NCI-H1105 (cell line): ENCODE measurements at regions not wholly inside any gene's neighbourhood (a gene's known extent, or its start where the extent isn't known, plus 50 kb on each side); places are given as distances from the start of the nearest gene placed in this dataset.
"Not testable (repeated sequence)": the region's sequence is repeated elsewhere in the genome, so short reads cannot be mapped to it uniquely, and the experiment has no call there.

Source experiments
- DNase-seq: peaks from one replicate; lab custom pipeline; 2025; lab: John Stamatoyannopoulos, UW

GRCh38 chr9:136611606-136612005 is 51.1 kb upstream of the EGFL7 start:
- no peak for DNase-seq

- DNase-seq: no peak
These were observed 51.6 kb upstream of the EGFL7 start for GRCh38 chr9:136611119-136611518.

GRCh38 chr9:136610426-136610825 is 52.3 kb upstream of the EGFL7 start:
- no peak for DNase-seq

- peak; percentile 73 for DNase-seq
These were observed 52.8 kb upstream of the EGFL7 start for GRCh38 chr9:136609838-136610311.

GRCh38 chr9:136609160-136609475 is 53.6 kb upstream of the EGFL7 start:
- DNase-seq: no peak

- DNase-seq: no peak
These were observed 54.2 kb upstream of the EGFL7 start for GRCh38 chr9:136608348-136609159.

GRCh38 chr9:136607334-136607919 is 55.3 kb upstream of the EGFL7 start:
- DNase-seq: no peak

GRCh38 chr9:136606687-136607333 is 55.9 kb upstream of the EGFL7 start:
- no peak for DNase-seq

GRCh38 chr9:136605988-136606660 is 56.6 kb upstream of the EGFL7 start:
- no peak for DNase-seq

GRCh38 chr9:136604823-136605525 is 57.7 kb upstream of the EGFL7 start:
- no peak for DNase-seq

- DNase-seq: no peak
These were observed 58.3 kb upstream of the NOTCH1 start for GRCh38 chr9:136603901-136604814.

- no peak for DNase-seq
These were observed 57.4 kb upstream of the NOTCH1 start for GRCh38 chr9:136603216-136603615.

- no peak for DNase-seq
These were observed 56.5 kb upstream of the NOTCH1 start for GRCh38 chr9:136602193-136602885.

- DNase-seq: not testable (repeated sequence)
These were observed 55.6 kb upstream of the NOTCH1 start for GRCh38 chr9:136601250-136601973.

- no peak for DNase-seq
These were observed 54.2 kb upstream of the NOTCH1 start for GRCh38 chr9:136599811-136600660.

- DNase-seq: no peak
These were observed 53.3 kb upstream of the NOTCH1 start for GRCh38 chr9:136599074-136599531.

GRCh38 chr9:136598390-136599073 is 52.7 kb upstream of the NOTCH1 start:
- not testable (repeated sequence) for DNase-seq

GRCh38 chr9:136597965-136598364 is 52.1 kb upstream of the NOTCH1 start:
- no peak for DNase-seq
